ENCODE measurements at regions not wholly inside any gene's neighbourhood (a gene's known extent, or its start where the extent isn't known, plus 50 kb on each side); places are given as distances from the start of the nearest gene placed in this dataset.

GRCh38 chr7:41832941-41833340, 130.1 kb upstream of the INHBA start:
- no peak for DNase-seq

- DNase-seq = no peak
Measured at GRCh38 chr7:41830271-41830670, 127.4 kb upstream of the INHBA start.

- no peak for DNase-seq
Measured at GRCh38 chr7:41828911-41829310, 126.0 kb upstream of the INHBA start.

DNA sequence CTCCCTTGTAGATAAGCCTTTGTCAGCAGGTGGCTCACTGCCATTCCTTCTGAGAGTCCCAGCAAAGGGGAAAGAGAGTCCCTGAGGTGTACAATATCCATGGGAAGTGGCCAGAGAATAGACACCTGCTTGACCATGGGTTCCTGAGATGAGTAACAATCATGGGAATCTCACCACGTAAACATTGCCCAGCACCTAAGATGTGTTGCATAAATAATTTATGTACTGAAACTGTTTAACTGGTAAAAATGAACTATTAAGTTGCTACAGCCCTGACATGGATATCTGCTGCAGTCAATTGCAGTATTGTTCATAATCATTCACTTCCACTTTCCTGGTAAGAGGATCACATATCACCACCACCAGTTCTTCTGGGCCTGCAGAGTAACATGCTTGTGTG, 123.8 kb upstream of the INHBA start:
- no peak for DNase-seq

DNA sequence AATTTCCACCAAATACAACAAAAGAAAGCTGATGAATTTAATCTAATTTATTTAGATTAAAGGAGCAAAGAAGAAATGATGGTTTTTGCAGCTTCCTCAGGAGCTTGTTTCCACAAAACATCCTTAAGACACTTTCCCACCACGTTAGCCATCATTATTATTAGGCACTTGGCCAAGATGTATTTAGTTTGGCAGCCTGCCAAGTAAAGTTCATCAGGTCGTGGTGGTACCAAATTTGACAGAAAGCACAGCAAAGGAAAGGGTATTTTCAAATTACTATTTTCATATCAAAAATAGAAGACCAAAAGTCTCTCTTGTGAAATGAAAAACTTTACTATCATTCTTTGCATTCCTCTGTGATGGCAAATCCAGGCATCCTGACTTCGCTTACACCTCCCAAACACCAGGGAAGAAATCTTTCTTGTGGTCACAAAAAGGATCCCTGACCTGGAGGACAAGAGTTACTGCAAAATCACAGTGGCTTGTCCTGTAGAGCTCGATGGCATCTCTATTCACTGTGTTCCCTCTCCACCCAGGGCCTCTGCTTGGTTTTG, 123.1 kb upstream of the INHBA start:
- DNase-seq = no peak

DNA sequence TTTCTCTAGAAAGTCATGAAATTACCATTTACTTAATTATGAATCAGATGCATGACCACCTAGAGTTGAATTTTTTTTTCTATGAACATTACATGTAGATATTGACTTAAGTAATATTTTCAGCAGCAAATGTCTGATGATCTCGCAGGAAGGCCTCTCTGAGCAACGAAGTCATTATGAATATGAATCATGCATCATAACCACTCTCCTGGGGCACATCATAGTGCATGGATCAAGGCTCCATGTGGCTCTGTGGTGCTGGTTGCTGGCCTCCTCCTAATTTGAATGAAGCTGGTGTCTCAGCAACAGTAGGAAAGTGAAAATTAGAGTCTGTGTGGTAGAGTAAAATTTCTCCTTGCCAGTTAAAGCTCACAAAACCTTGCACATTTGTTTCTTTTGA, 121.4 kb upstream of the INHBA start:
- no peak for DNase-seq

GRCh38 chr7:41822259-41822817, 119.4 kb upstream of the INHBA start:
- DNase-seq = no peak

- DNase-seq = no peak
Measured at GRCh38 chr7:41821521-41822213, 118.8 kb upstream of the INHBA start.

- no peak for DNase-seq
Measured at GRCh38 chr7:41820111-41820671, 117.3 kb upstream of the INHBA start.

DNA sequence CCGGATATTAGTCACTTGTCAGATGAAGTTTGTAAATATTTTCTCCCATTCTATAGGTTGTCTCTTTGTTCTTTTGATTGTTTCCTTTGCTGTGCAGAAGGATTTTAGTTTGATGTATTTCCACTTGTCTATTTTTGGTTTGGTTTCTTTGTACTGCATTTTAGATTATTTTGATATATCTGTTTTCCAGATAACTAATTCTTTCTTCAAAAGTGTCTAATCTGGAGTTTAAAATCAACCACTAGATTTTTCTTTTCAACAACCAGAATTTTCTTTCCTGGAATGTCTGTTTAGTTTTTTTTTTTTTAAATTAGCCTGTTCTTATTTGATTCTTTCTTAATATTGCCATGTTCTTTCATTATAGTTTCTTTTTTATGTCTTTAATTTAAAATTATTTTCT, 116.8 kb upstream of the INHBA start:
- DNase-seq = no peak

DNA sequence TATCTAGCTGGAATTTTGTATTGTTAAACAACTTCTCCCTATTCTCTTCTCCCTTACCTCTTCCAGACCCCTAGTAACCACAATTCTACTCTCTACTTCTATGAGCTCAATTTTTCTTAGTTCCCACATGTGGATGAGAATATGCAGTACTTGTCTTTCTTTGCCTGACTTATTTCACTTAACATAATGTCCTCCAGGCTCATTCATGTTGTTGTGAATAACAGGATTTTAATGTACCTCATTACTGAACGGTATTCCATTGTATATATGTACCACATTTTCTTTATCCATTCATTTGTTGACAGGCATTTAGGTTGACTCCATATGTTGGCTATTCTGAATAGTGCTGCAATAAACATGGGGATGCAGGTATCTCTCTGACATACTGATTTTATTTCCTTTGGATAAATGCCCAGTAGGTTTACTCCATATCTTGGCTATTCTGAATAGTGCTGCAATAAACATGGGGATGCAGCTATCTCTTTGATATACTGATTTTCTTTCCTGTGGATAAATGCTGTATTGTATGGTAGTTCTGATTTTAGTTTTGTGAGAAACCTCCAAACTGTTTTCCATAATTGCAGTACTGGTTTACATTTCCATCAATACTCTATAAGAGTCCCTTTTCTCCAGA, 116.0 kb upstream of the INHBA start:
- DNase-seq = no peak

- no peak for DNase-seq
Measured at GRCh38 chr7:41817386-41817785, 114.5 kb upstream of the INHBA start.

- no peak for DNase-seq
Measured at GRCh38 chr7:41816111-41816510, 113.2 kb upstream of the INHBA start.

DNA sequence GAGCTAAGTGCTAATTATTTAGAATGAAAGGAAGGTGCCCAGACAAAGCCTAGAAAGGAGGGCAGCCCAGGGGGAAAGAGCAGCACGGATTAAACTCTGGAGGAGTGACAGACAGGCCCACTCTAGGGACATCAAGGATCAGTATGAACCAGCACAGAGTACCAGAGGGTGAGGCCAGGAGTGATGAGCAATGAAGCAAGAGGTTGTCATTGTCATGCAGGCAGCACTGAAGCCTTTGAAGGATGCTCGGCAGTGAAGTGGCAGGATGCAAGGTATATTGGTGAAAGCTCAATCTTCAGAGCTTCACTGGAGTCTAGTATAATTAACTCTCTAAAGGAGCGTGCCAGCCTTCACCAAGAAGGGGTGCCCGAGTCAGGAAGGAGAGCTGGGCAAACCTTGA, 112.0 kb upstream of the INHBA start:
- DNase-seq = no peak

DNA sequence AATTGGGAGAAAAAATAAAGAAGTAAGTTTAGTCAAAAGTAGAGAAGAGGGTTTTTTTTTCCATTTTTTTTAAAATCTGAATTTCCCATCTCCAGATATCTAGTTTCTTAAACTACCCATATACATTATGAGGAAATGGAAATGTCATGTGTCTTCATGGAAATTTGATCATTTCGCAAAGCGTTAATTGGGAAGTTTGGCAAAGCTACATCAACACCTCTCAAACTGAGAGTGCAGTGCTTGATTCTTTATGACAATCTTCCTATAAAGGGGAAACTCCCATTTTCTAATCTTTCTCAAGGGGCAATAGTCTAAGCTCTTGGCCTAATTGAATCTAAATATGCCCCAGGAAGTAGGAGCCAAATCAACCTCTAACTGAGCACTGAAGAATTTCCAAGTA, 110.4 kb upstream of the INHBA start:
- DNase-seq = no peak

GRCh38 chr7:41811941-41812340, 109.1 kb upstream of the INHBA start:
- no peak for DNase-seq

- DNase-seq = no peak
Measured at GRCh38 chr7:41809940-41810576, 107.2 kb upstream of the INHBA start.

- no peak for DNase-seq
Measured at GRCh38 chr7:41809529-41809939, 106.6 kb upstream of the INHBA start.

DNA sequence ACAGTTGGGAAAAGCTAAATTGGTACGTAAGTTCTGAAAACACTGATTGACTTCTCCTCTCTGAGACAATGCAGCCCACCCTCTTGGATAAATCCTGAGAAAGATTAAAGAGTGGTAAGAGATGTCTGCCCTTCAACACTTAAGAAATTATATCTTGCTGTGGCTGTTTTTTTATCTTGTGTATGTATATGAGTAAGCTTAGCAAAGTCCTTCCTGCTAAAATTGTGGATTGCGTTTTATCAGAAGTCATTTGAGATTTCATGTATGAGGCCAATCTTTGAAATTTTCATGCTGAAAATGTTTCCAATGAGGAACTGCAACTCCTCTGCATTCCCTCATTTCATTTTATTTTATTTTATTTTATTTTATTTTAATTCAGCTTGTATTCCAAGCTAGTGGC, 106.2 kb upstream of the INHBA start:
- DNase-seq = no peak

GRCh38 chr7:41808541-41808940, 105.7 kb upstream of the INHBA start:
- no peak for DNase-seq

DNA sequence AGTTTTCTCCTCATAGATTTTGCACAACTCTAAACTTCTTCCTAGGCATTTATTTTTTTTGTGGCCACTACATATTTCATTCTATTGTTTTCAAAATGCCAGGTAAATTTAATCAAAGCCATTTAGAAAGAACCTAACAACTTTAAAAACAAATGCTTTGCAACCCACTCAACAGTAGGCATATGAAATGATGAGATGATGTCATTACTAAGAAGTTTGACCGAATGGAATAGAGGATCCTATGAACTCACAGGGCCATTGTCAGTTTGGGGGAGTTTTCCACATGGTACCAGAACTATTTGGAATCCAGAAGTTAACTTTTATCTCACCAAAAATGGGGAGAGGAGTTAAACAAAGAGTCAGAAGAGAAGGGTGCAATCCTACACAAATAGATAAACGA, 100.7 kb upstream of the INHBA start:
- DNase-seq = no peak

DNA sequence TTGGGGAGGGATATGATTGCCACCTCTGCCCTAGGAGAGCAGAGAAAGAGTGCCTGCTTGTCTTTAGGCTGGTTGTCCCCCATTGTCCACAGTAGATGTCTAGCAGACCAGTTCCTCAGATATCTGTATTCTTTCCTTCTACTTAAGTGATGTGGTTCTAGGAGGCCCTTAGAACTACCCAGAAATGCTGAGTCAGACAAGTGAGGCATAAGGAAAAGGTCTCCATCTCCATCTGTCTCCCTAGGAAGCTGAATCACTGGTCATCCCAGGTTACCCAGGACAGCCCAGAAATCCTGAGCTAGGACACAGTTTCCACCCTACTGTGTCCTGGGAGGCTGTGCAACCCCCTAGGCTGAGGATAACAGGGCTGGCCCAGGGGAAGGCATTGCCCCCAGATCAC, 93.4 kb upstream of the INHBA start:
- DNase-seq = no peak

DNA sequence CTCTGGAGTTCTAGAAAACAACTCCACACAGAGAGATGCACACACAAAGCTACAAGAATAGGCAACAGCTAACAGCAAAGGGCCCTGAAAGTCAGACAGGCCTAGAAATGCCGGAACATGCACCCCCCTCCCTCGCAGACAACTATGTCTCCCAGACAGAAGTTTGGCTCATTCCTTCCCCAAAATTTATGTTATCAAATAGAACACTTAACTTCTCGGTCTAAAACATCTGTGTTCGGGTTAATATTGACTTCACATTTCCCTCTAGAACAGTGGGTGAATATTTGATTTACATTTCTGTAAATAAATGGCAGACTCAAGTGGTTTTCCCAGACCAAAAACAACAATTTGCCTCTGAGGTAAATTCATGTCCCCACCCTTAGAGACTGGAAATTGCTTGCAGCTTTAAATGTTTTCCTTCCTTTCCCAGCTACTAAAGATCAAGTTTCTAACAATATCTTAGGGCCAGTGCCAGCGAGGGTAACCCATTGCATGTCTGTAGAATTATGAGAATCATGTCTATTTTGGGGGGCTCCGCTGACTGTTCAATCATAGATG, 92.5 kb upstream of the INHBA start:
- DNase-seq = no peak
